Neural cell (in vitro differentiated cells): ENCODE measurements at regions not wholly inside any gene's neighbourhood (a gene's known extent, or its start where the extent isn't known, plus 50 kb on each side); places are given as distances from the start of the nearest gene placed in this dataset.

Experiments
- H2AFZ ChIP-seq: fragments of 200-600, 300-800 bp; sonication (generic), shearing (Covaris generic); 2 replicates; pipeline ENCODE4 v1.6.0; 2014; ENCODE audit warnings: low read depth, mild to moderate bottlenecking, antibody characterized with exemption, low read length, moderate library complexity
- H3F3A ChIP-seq: fragments of 200-600 bp; shearing (Covaris generic); 2 replicates; pipeline ENCODE4 v1.6.1; 2016; ENCODE audit warnings: mild to moderate bottlenecking, moderate library complexity, mixed read lengths, antibody characterized with exemption, low read length; ENCODE audit not compliant: insufficient read depth, poor library complexity, severe bottlenecking
- H3K27ac ChIP-seq: fragments of 200-600, 300-800 bp; sonication (generic), shearing (Covaris generic); 2 replicates; pipeline ENCODE4 v1.5.1; 2014; ENCODE audit warnings: mild to moderate bottlenecking, low read length, moderate library complexity
- H3K27me3 ChIP-seq: fragments of 300-800, 200-600 bp; sonication (generic), shearing (Covaris generic); 2 replicates; pipeline ENCODE4 v1.6.0; 2014; ENCODE audit warnings: mild to moderate bottlenecking, low read depth, low read length, moderate library complexity; ENCODE audit not compliant: insufficient read depth
- H3K36me3 ChIP-seq: fragments of 300-800, 200-600 bp; sonication (generic), shearing (Covaris generic); 2 replicates; pipeline ENCODE4 v1.5.1; 2014; ENCODE audit warnings: mild to moderate bottlenecking, antibody characterized with exemption, low read length, moderate library complexity; ENCODE audit not compliant: insufficient read depth
- H3K4me2 ChIP-seq: fragments of 300-800, 200-600 bp; sonication (generic), shearing (Covaris generic); 2 replicates; pipeline ENCODE4 v1.6.0; 2014; ENCODE audit warnings: mild to moderate bottlenecking, low read length
- H3K4me3 ChIP-seq: fragments of 300-800, 200-600 bp; sonication (generic), shearing (Covaris generic); 2 replicates; pipeline ENCODE4 v1.5.1; 2014; ENCODE audit warnings: mild to moderate bottlenecking, low read length, moderate library complexity
- H3K79me2 ChIP-seq: fragments of 200-600 bp; shearing (Covaris generic); replicated peaks from 2 replicates; pipeline ENCODE4 v1.6.0; 2014; ENCODE audit warnings: mild to moderate bottlenecking, low read length, moderate library complexity; ENCODE audit not compliant: insufficient read depth
- H3K9ac ChIP-seq: fragments of 300-800, 200-600 bp; sonication (generic), shearing (Covaris generic); 2 replicates; pipeline ENCODE4 v1.6.1; 2016; ENCODE audit warnings: mild to moderate bottlenecking, low read length, mixed read lengths
- H3K9me2 ChIP-seq: fragments of 200-600 bp; shearing (Covaris generic); 2 replicates; pipeline ENCODE4 v1.6.1; 2016; ENCODE audit warnings: mild to moderate bottlenecking, low read length, mixed read lengths; ENCODE audit not compliant: insufficient read depth
- H3K9me3 ChIP-seq: fragments of 200-600, 300-800 bp; sonication (generic), shearing (Covaris generic); 2 replicates; pipeline ENCODE4 v1.6.1; 2016; ENCODE audit warnings: mild to moderate bottlenecking, mixed run types, low read length, moderate library complexity, mixed read lengths
- H4K20me1 ChIP-seq: fragments of 200-600 bp; shearing (Covaris generic); 2 replicates; pipeline ENCODE4 v1.6.1; 2016; ENCODE audit warnings: mild to moderate bottlenecking, mixed run types; ENCODE audit not compliant: insufficient read depth
- CTCF ChIP-seq: fragments of 450-650 bp; IDR thresholded peaks from 2 replicates; pipeline ENCODE4 v1.5.1; 2014; ENCODE audit warnings: antibody characterized with exemption, mild to moderate bottlenecking, moderate library complexity; ENCODE audit not compliant: poor library complexity, severe bottlenecking
- EP300 ChIP-seq: fragments of 450-650 bp; conservative IDR thresholded peaks from 2 replicates; pipeline ENCODE4 v1.6.1; 2014; ENCODE audit warnings: antibody characterized with exemption, mild to moderate bottlenecking, moderate library complexity; ENCODE audit not compliant: poor library complexity, severe bottlenecking
- EZH2 ChIP-seq: fragments of 200-600, 300-800 bp; shearing (Covaris generic), sonication (generic); IDR thresholded peaks from 2 replicates; pipeline ENCODE4 v1.6.1; 2014; ENCODE audit warnings: antibody characterized with exemption, low read length, borderline replicate concordance, mild to moderate bottlenecking; ENCODE audit not compliant: insufficient read depth, poor library complexity, severe bottlenecking
- MXI1 ChIP-seq: fragments of 450-650 bp; conservative IDR thresholded peaks from 2 replicates; pipeline ENCODE4 v1.6.1; 2014; ENCODE audit warnings: antibody characterized with exemption, mild to moderate bottlenecking; ENCODE audit not compliant: poor library complexity, severe bottlenecking
- POLR2AphosphoS5 ChIP-seq: IDR thresholded peaks from 2 replicates; pipeline ENCODE4 v1.6.1; 2012
- RAD21 ChIP-seq: fragments of 450-650 bp; conservative IDR thresholded peaks from 2 replicates; pipeline ENCODE4 v1.6.1; 2014; ENCODE audit warnings: antibody characterized with exemption, mild to moderate bottlenecking, moderate library complexity
- REST ChIP-seq: IDR thresholded peaks from 2 replicates; pipeline ENCODE4 v1.6.1; 2012; ENCODE audit warnings: borderline replicate concordance
- SMC3 ChIP-seq: fragments of 450-650 bp; conservative IDR thresholded peaks from 2 replicates; pipeline ENCODE4 v1.6.1; 2014; ENCODE audit warnings: antibody characterized with exemption, mild to moderate bottlenecking, moderate library complexity; ENCODE audit not compliant: poor library complexity
- TAF1 ChIP-seq: IDR thresholded peaks from 2 replicates; pipeline ENCODE4 v1.6.1; 2012; ENCODE audit warnings: low read depth

- Histone ChIP-seq H2AFZ (no peak overlapping the region), H3K9me2 (no peaks in the 10 kb centered on the region), H3K4me2 (no peak overlapping the region), H3K27ac (no peak overlapping the region), H3F3A (no peaks in the 10 kb centered on the region), H4K20me1 (no peaks in the 10 kb centered on the region), H3K9ac (no peak overlapping the region), H3K9me3 (no peaks in the 10 kb centered on the region), H3K36me3 (no peaks in the 10 kb centered on the region), H3K27me3 (no peaks in the 10 kb centered on the region), H3K4me3 (no peak overlapping the region), H3K79me2 (no peaks in the 10 kb centered on the region)
- TF ChIP-seq MXI1 (no peak), TAF1 (no peak)
These were observed 325.3 kb downstream of the TLE1 start for GRCh38 chr9:81363916-81364480.

- Histone ChIP-seq H3K36me3 (no peaks in the 10 kb centered on the region), H3K27me3 (no peaks in the 10 kb centered on the region), H3K4me3 (no peak overlapping the region), H3K9me3 (no peaks in the 10 kb centered on the region), H4K20me1 (no peaks in the 10 kb centered on the region), H2AFZ (no peak overlapping the region), H3K9ac (no peak overlapping the region), H3K9me2 (no peaks in the 10 kb centered on the region), H3K79me2 (no peaks in the 10 kb centered on the region), H3F3A (no peaks in the 10 kb centered on the region), H3K4me2 (no peak overlapping the region), H3K27ac (no peak overlapping the region)
- TF ChIP-seq SMC3 (no peak), RAD21 (no peak), EZH2 (no peak), MXI1 (no peak), EP300 (no peak), REST (no peak), POLR2AphosphoS5 (no peak), CTCF (no peak), TAF1 (no peak)
These were observed 328.1 kb downstream of the TLE1 start for GRCh38 chr9:81361296-81361695.

- H3K9me2 ChIP-seq, result no peaks in the 10 kb centered on the region
- H3K27me3 ChIP-seq, result no peaks in the 10 kb centered on the region
- H3F3A ChIP-seq, result no peaks in the 10 kb centered on the region
- no peaks in the 10 kb centered on the region for H3K36me3 ChIP-seq
- no peaks in the 10 kb centered on the region for H3K79me2 ChIP-seq
- no peak overlapping the region for H2AFZ ChIP-seq
- no peak overlapping the region for H3K9ac ChIP-seq
- no peak overlapping the region for H3K4me2 ChIP-seq
- TF ChIP-seq TAF1 (no peak), CTCF (no peak)
- H4K20me1 ChIP-seq, result no peaks in the 10 kb centered on the region
- no peak overlapping the region for H3K27ac ChIP-seq
- no peak overlapping the region for H3K4me3 ChIP-seq
- no peaks in the 10 kb centered on the region for H3K9me3 ChIP-seq
These were observed 338.2 kb downstream of the TLE1 start for GRCh38 chr9:81351166-81351565.
